IPS DF 4.7 (cell line): ENCODE measurements at regions not wholly inside any gene's neighbourhood (a gene's known extent, or its start where the extent isn't known, plus 50 kb on each side); places are given as distances from the start of the nearest gene placed in this dataset.
"Not testable (repeated sequence)": the region's sequence is repeated elsewhere in the genome, so short reads cannot be mapped to it uniquely, and the experiment has no call there.

ENCODE experiments used
- DNase-seq: peaks from one replicate; pipeline ENCODE4 v3.0.0-alpha.2; 2013; ENCODE audit warnings: low spot score; ENCODE audit errors: extremely low read depth

GRCh38 chr3:55160241-55160983 lies 232.6 kb upstream of the LRTM1 start:
- no peak for DNase-seq

- no peak for DNase-seq
Observed at GRCh38 chr3:55159711-55160110, 231.9 kb upstream of the LRTM1 start.

- no peak for DNase-seq
Observed at GRCh38 chr3:55159016-55159415, 231.2 kb upstream of the LRTM1 start.

GRCh38 chr3:55158345-55158744 lies 230.5 kb upstream of the LRTM1 start:
- DNase-seq: no peak

- DNase-seq: no peak
Observed at GRCh38 chr3:55157731-55158130, 229.9 kb upstream of the LRTM1 start.

GRCh38 chr3:55156851-55157650 lies 229.2 kb upstream of the LRTM1 start:
- no peak for DNase-seq

GRCh38 chr3:55147856-55148720 lies 220.2 kb upstream of the LRTM1 start:
- no peak for DNase-seq

- DNase-seq: no peak
Observed at GRCh38 chr3:55147406-55147805, 219.5 kb upstream of the LRTM1 start.

GRCh38 chr3:55146216-55146615 lies 218.4 kb upstream of the LRTM1 start:
- DNase-seq: no peak

GRCh38 chr3:55144015-55144673 lies 216.3 kb upstream of the LRTM1 start:
- DNase-seq: no peak

- no peak for DNase-seq
Observed at GRCh38 chr3:55143336-55143735, 215.5 kb upstream of the LRTM1 start.

GRCh38 chr3:55136291-55136690 lies 208.4 kb upstream of the LRTM1 start:
- DNase-seq: not testable (repeated sequence)

- DNase-seq: no peak
Observed at GRCh38 chr3:55128225-55128823, 200.5 kb upstream of the LRTM1 start.

GRCh38 chr3:55127565-55127964 lies 199.7 kb upstream of the LRTM1 start:
- DNase-seq: no peak

- no peak for DNase-seq
Observed at GRCh38 chr3:55124371-55124770, 196.5 kb upstream of the LRTM1 start.
